Neural crest cell (in vitro differentiated cells): ENCODE measurements at regions not wholly inside any gene's neighbourhood (a gene's known extent, or its start where the extent isn't known, plus 50 kb on each side); places are given as distances from the start of the nearest gene placed in this dataset.

ENCODE experiments used
- DNase-seq: peaks from one replicate; pipeline ENCODE4 v3.0.0; 2021; ENCODE audit warnings: low read depth, mixed read lengths, low spot score
- H3K27ac Mint-ChIP-seq: one replicate; pipeline ENCODE4 v1.8.0; 2021; ENCODE audit warnings: mild to moderate bottlenecking, mixed read lengths; ENCODE audit not compliant: unreplicated experiment
- H3K27me3 Mint-ChIP-seq: 2 replicates; pipeline ENCODE4 v1.8.0; 2021; ENCODE audit warnings: low read depth, mild to moderate bottlenecking, mixed read lengths
- H3K36me3 Mint-ChIP-seq: 2 replicates; pipeline ENCODE4 v1.8.0; 2021; ENCODE audit warnings: low read depth, mild to moderate bottlenecking, mixed read lengths
- H3K4me1 Mint-ChIP-seq: 2 replicates; pipeline ENCODE4 v1.8.0; 2021; ENCODE audit warnings: mixed read lengths
- H3K4me3 Mint-ChIP-seq: one replicate; pipeline ENCODE4 v1.8.0; 2021; ENCODE audit warnings: mild to moderate bottlenecking, mixed read lengths
- H3K9me3 Mint-ChIP-seq: 2 replicates; pipeline ENCODE4 v1.8.0; 2021; ENCODE audit warnings: mixed read lengths
- CTCF ChIP-seq: fragments of 200-600 bp; sonication (generic); conservative IDR thresholded peaks from 2 replicates; pipeline ENCODE4 v1.5.0; 2021; ENCODE audit warnings: antibody characterized with exemption, mild to moderate bottlenecking

GRCh38 chr5:67530609-67531255, 334.1 kb upstream of the CD180 start:
- no peak for DNase-seq
- H3K4me1 Mint-ChIP-seq = no peaks in the 10 kb centered on the region

GRCh38 chr5:67528953-67529352, 332.4 kb upstream of the CD180 start:
- Mint-ChIP-seq H3K36me3 (peaks cover 12% of the 10 kb centered on the region), H3K4me1 (no peaks in the 10 kb centered on the region), H3K4me3 (no peak overlapping the region), H3K27ac (no peak overlapping the region), H3K27me3 (no peaks in the 10 kb centered on the region), H3K9me3 (peaks cover 7% of the 10 kb centered on the region)
- DNase-seq = no peak
- TF ChIP-seq CTCF = no peak

More at GRCh38 chr5:67530609-67531255, 334.1 kb upstream of the CD180 start:
- Mint-ChIP-seq H3K27me3 (no peaks in the 10 kb centered on the region), H3K36me3 (peaks cover 7% of the 10 kb centered on the region), H3K27ac (no peak overlapping the region), H3K4me3 (no peak overlapping the region), H3K9me3 (peaks cover 4% of the 10 kb centered on the region)
- no peak for TF ChIP-seq CTCF

- DNase-seq = no peak
- Mint-ChIP-seq H3K9me3 (peaks cover 7% of the 10 kb centered on the region), H3K4me3 (no peak overlapping the region), H3K4me1 (no peaks in the 10 kb centered on the region), H3K36me3 (peaks cover 12% of the 10 kb centered on the region), H3K27ac (no peak overlapping the region), H3K27me3 (no peaks in the 10 kb centered on the region)
- TF ChIP-seq CTCF = no peak
Observed at GRCh38 chr5:67526793-67527192, 330.2 kb upstream of the CD180 start.

- Mint-ChIP-seq H3K9me3 (peaks cover 5% of the 10 kb centered on the region), H3K27ac (no peak overlapping the region), H3K27me3 (no peaks in the 10 kb centered on the region), H3K36me3 (peaks cover 5% of the 10 kb centered on the region), H3K4me1 (no peaks in the 10 kb centered on the region), H3K4me3 (no peak overlapping the region)
- no peak for TF ChIP-seq CTCF
- DNase-seq = no peak
Observed at GRCh38 chr5:67520161-67520908, 323.7 kb upstream of the CD180 start.

- H3K9me3 Mint-ChIP-seq = peaks cover 3% of the 10 kb centered on the region
- no peak for TF ChIP-seq CTCF
- H3K4me3 Mint-ChIP-seq = no peak overlapping the region
- peaks cover 3% of the 10 kb centered on the region for H3K4me1 Mint-ChIP-seq
- H3K27ac Mint-ChIP-seq = no peak overlapping the region
- no peaks in the 10 kb centered on the region for H3K36me3 Mint-ChIP-seq
- DNase-seq = no peak
- H3K27me3 Mint-ChIP-seq = no peaks in the 10 kb centered on the region
Observed at GRCh38 chr5:67518227-67518626, 321.6 kb upstream of the CD180 start.
